Parathyroid adenoma (tissue), 2 donors: ENCODE measurements at regions not wholly inside any gene's neighbourhood (a gene's known extent, or its start where the extent isn't known, plus 50 kb on each side); places are given as distances from the start of the nearest gene placed in this dataset.

Source experiments
- H2AFZ ChIP-seq: fragments of 300-600 bp; sonication (generic); one replicate; pipeline ENCODE4 v1.7.0; 2017; ENCODE audit warnings: antibody characterized with exemption, mild to moderate bottlenecking
- H3K27ac ChIP-seq: fragments of 300-600 bp; sonication (generic); one replicate; pipeline ENCODE4 v1.7.0; 2017
- H3K27me3 ChIP-seq: fragments of 300-600 bp; sonication (generic); one replicate; pipeline ENCODE4 v1.7.0; 2017; ENCODE audit warnings: low read length; ENCODE audit not compliant: control insufficient read depth, insufficient read depth
- H3K36me3 ChIP-seq: fragments of 300-600 bp; sonication (generic); one replicate; pipeline ENCODE4 v1.7.0; 2017; ENCODE audit warnings: low read length; ENCODE audit not compliant: control insufficient read depth, insufficient read depth
- H3K4me1 ChIP-seq: fragments of 300-600 bp; sonication (generic); one replicate; pipeline ENCODE4 v1.7.0; 2017; ENCODE audit warnings: control low read depth
- H3K4me2 ChIP-seq: fragments of 300-600 bp; sonication (generic); one replicate; pipeline ENCODE4 v1.7.0; 2017; ENCODE audit warnings: low read length
- H3K4me3 ChIP-seq: fragments of 300-600 bp; sonication (generic); one replicate; pipeline ENCODE4 v1.7.0; 2017; ENCODE audit warnings: low read depth, low read length
- H3K79me2 ChIP-seq: fragments of 300-600 bp; sonication (generic); one replicate; pipeline ENCODE4 v1.7.0; 2017; ENCODE audit warnings: control low read depth
- H3K9ac ChIP-seq: fragments of 300-600 bp; sonication (generic); one replicate; pipeline ENCODE4 v1.7.0; 2017; ENCODE audit warnings: mild to moderate bottlenecking
- H3K9me3 ChIP-seq: fragments of 300-600 bp; sonication (generic); one replicate; pipeline ENCODE4 v1.7.0; 2017; ENCODE audit warnings: low read length; ENCODE audit not compliant: control insufficient read depth
- CTCF ChIP-seq: fragments of 300-600 bp; sonication (generic); IDR thresholded peaks from one replicate; pipeline ENCODE4 v1.7.0; 2017; ENCODE audit warnings: antibody characterized with exemption, mild to moderate bottlenecking
- donor health status: primary hyperparathyroidism.

- Histone ChIP-seq H3K9ac (no peak overlapping the region), H3K4me3 (no peak overlapping the region), H3K36me3 (no peaks in the 10 kb centered on the region), H3K27ac (no peak overlapping the region), H3K79me2 (no peaks in the 10 kb centered on the region), H3K9me3 (no peaks in the 10 kb centered on the region), H3K27me3 (no peaks in the 10 kb centered on the region), H3K4me2 (no peak overlapping the region), H3K4me1 (no peaks in the 10 kb centered on the region), H2AFZ (no peak overlapping the region)
- TF ChIP-seq CTCF = no peak
Observed at GRCh38 chr1:230517326-230517725, 91.2 kb upstream of the PGBD5 start.

GRCh38 chr1:230516889-230517288, 90.8 kb upstream of the PGBD5 start:
- H3K4me3 ChIP-seq = no peak overlapping the region
- H3K9me3 ChIP-seq = no peaks in the 10 kb centered on the region
- no peak overlapping the region for H3K4me2 ChIP-seq
- no peak overlapping the region for H2AFZ ChIP-seq
- H3K4me1 ChIP-seq = no peaks in the 10 kb centered on the region
- no peak overlapping the region for H3K9ac ChIP-seq
- no peaks in the 10 kb centered on the region for H3K36me3 ChIP-seq
- no peaks in the 10 kb centered on the region for H3K27me3 ChIP-seq
- H3K79me2 ChIP-seq = no peaks in the 10 kb centered on the region
- no peak overlapping the region for H3K27ac ChIP-seq
- no peak for TF ChIP-seq CTCF

GRCh38 chr1:230515451-230516145, 89.5 kb upstream of the PGBD5 start:
- H3K79me2 ChIP-seq = no peaks in the 10 kb centered on the region
- no peaks in the 10 kb centered on the region for H3K27me3 ChIP-seq
- H3K9me3 ChIP-seq = no peaks in the 10 kb centered on the region
- H3K27ac ChIP-seq = no peak overlapping the region
- no peaks in the 10 kb centered on the region for H3K36me3 ChIP-seq
- H2AFZ ChIP-seq = no peak overlapping the region
- H3K4me2 ChIP-seq = no peak overlapping the region
- no peak overlapping the region for H3K9ac ChIP-seq
- H3K4me1 ChIP-seq = no peaks in the 10 kb centered on the region
- TF ChIP-seq CTCF = no peak
- H3K4me3 ChIP-seq = no peak overlapping the region

GRCh38 chr1:230510496-230510895, 84.4 kb upstream of the PGBD5 start:
- Histone ChIP-seq H2AFZ (no peak overlapping the region), H3K36me3 (no peaks in the 10 kb centered on the region), H3K9ac (no peak overlapping the region), H3K27ac (no peak overlapping the region), H3K79me2 (no peaks in the 10 kb centered on the region), H3K4me1 (no peaks in the 10 kb centered on the region), H3K9me3 (no peaks in the 10 kb centered on the region), H3K27me3 (no peaks in the 10 kb centered on the region), H3K4me3 (no peak overlapping the region), H3K4me2 (no peak overlapping the region)
- TF ChIP-seq CTCF = no peak
